ENCODE measurements at regions not wholly inside any gene's neighbourhood (a gene's known extent, or its start where the extent isn't known, plus 50 kb on each side); places are given as distances from the start of the nearest gene placed in this dataset.

GRCh38 chr7:93021748-93022147 is 96.0 kb downstream of the SAMD9 start:
- TF ChIP-seq EZH2phosphoT487 (IDR thresholded peaks at IDR 0.05; ENCODE audit: borderline replicate concordance) (no peak), CTCF (conservative IDR thresholded peaks at IDR 0.05; ENCODE audit: low read length) (no peak)

All from Loucy (cell line).